Activated CD4-positive, alpha-beta T cell treated with anti-CD3 and anti-CD28 coated beads for 36 hours (primary cell): ENCODE measurements at regions not wholly inside any gene's neighbourhood (a gene's known extent, or its start where the extent isn't known, plus 50 kb on each side); places are given as distances from the start of the nearest gene placed in this dataset.

Source experiments
- ATAC-seq: fragments of 200-7000 bp; cut with Tn5 transposase; one replicate; pipeline ENCODE4 v1.10.0; 2021; ENCODE audit warnings: mild to moderate bottlenecking, moderate library complexity
- CTCF ChIA-PET: fragments of 350-600 bp; sonication (Branson Sonifier 250); formaldehyde crosslinking; loops from one replicate; lab custom pipeline; 2021; ENCODE audit warnings: antibody characterized with exemption; lab: Charles Lee
- POLR2A ChIA-PET: fragments of 350-600 bp; sonication (Branson Sonifier 250); formaldehyde crosslinking; loops from one replicate; lab custom pipeline; 2021; ENCODE audit warnings: antibody characterized with exemption, inconsistent platforms; lab: Charles Lee
- DNase-seq: peaks from one replicate; pipeline ENCODE4 v3.0.0-alpha.2; 2020
- H3K27ac Mint-ChIP-seq: one replicate; pipeline ENCODE4 v1.8.0; 2021; ENCODE audit warnings: mixed read lengths
- H3K27me3 Mint-ChIP-seq: one replicate; pipeline ENCODE4 v1.8.0; 2021; ENCODE audit warnings: mixed read lengths
- H3K36me3 Mint-ChIP-seq: one replicate; pipeline ENCODE4 v1.8.0; 2021; ENCODE audit warnings: low read depth, mixed read lengths
- H3K4me1 Mint-ChIP-seq: one replicate; pipeline ENCODE4 v1.8.0; 2021; ENCODE audit warnings: mixed read lengths
- H3K4me3 Mint-ChIP-seq: one replicate; pipeline ENCODE4 v1.8.0; 2021; ENCODE audit warnings: mild to moderate bottlenecking, moderate library complexity, mixed read lengths
- H3K9me3 Mint-ChIP-seq: one replicate; pipeline ENCODE4 v1.8.0; 2021; ENCODE audit warnings: low read depth, mixed read lengths
- intact Hi-C, 2 experiments: fragments of 100-400 bp; cut with DNase I in 1 of 2; cut with micrococcal nuclease in 1 of 2; formaldehyde crosslinking; loops; one replicate each; pipeline versions ENCODE4 v1.14.2 to v1.15.1; 2022 to 2024; cut with DNase I, micrococcal nuclease

DNA sequence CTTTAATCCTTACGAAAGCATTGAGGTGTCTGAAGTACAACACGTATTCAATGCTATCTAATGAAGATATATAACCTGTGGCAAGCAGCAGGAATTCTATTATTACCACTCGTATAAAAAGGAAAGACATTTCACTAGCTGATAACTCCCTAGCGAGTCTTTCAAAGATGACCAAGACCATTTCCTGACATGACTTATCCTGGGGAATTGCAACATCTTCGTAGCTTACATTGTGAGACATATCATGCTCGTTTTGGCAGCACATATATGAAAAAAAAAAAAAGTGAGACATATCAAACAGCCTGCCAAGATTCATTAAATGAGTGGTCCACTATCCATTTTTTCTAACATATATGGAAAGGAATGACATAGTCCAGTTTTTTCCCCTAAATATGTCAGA is 337.0 kb downstream of the FSCB start:
- ChIA-PET POLR2A (no interaction called here), CTCF (no interaction called here)
- Mint-ChIP-seq H3K4me1 (no peaks in the 10 kb centered on the region), H3K36me3 (no peaks in the 10 kb centered on the region), H3K4me3 (no peak overlapping the region), H3K27me3 (no peaks in the 10 kb centered on the region), H3K9me3 (peaks cover 10% of the 10 kb centered on the region), H3K27ac (no peak overlapping the region)
- ATAC-seq = no peak
- DNase-seq = no peak
- intact Hi-C loops = no loop called here

GRCh38 chr14:44168566-44168965 is 338.5 kb downstream of the FSCB start:
- H3K9me3 Mint-ChIP-seq = peaks cover 3% of the 10 kb centered on the region
- no peaks in the 10 kb centered on the region for H3K36me3 Mint-ChIP-seq
- no peaks in the 10 kb centered on the region for H3K4me1 Mint-ChIP-seq
- no peaks in the 10 kb centered on the region for H3K27me3 Mint-ChIP-seq
- ChIA-PET CTCF (interaction anchor here (0.8 kb wide), 1 partner anchor 515 kb away, joined by 3 read pairs; no protein-coding TSS in a partner anchor), POLR2A (no interaction called here)
- no peak overlapping the region for H3K4me3 Mint-ChIP-seq
- DNase-seq (no peak), ATAC-seq (no peak)
- intact Hi-C loops = no loop called here
- H3K27ac Mint-ChIP-seq = no peak overlapping the region

DNA sequence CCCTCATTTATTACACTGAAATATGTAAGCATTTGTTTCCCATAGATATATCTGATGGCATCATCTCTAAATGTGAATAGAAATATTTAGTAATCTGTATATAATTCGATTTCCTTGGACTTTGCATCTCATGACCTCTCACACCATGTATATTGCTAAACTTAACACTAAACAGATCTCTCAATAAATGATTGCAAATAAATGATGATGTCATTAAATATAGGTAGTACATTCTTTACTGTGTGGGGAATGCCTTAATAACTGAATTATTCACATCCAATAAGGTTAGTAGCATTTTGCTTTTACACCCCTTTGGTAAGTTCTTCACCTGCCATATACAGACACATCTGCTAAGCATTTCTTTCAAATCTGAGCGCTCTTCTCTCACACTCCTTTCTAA is 340.5 kb downstream of the FSCB start:
- H3K27ac Mint-ChIP-seq = no peak overlapping the region
- peaks cover 8% of the 10 kb centered on the region for H3K9me3 Mint-ChIP-seq
- POLR2A ChIA-PET = no interaction called here
- H3K4me1 Mint-ChIP-seq = no peaks in the 10 kb centered on the region
- H3K27me3 Mint-ChIP-seq = no peaks in the 10 kb centered on the region
- H3K36me3 Mint-ChIP-seq = no peaks in the 10 kb centered on the region
- CTCF ChIA-PET = no interaction called here
- ATAC-seq (no peak), DNase-seq (no peak)
- no peak overlapping the region for H3K4me3 Mint-ChIP-seq
- intact Hi-C loops = no loop called here

GRCh38 chr14:44165936-44166335 is 341.1 kb downstream of the FSCB start:
- no peaks in the 10 kb centered on the region for H3K4me1 Mint-ChIP-seq
- no peaks in the 10 kb centered on the region for H3K27me3 Mint-ChIP-seq
- H3K4me3 Mint-ChIP-seq = no peak overlapping the region
- DNase-seq (no peak), ATAC-seq (no peak)
- peaks cover 9% of the 10 kb centered on the region for H3K9me3 Mint-ChIP-seq
- H3K36me3 Mint-ChIP-seq = no peaks in the 10 kb centered on the region
- H3K27ac Mint-ChIP-seq = no peak overlapping the region
- ChIA-PET CTCF (no interaction called here), POLR2A (no interaction called here)
- intact Hi-C loops = no loop called here

DNA sequence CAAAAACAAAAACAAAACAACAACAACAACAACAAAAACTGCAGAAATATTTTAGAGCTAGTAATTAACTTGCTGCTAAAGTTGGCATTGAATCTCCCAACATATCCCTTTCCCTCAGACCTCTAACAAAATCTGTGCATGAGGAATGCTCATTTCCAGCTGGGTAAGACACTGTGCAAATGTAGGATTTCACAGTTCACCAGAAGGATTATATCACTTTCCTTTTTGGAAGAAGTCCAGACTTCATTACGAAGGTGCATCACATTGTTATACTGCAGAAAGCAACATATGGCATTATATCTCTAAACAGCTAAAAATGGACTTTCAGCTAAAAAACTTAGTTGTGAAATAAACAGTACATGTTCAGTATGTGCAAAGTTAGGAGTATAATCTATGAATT is 341.8 kb downstream of the FSCB start:
- H3K9me3 Mint-ChIP-seq = peaks cover 7% of the 10 kb centered on the region
- H3K27ac Mint-ChIP-seq = no peak overlapping the region
- no peaks in the 10 kb centered on the region for H3K4me1 Mint-ChIP-seq
- intact Hi-C loops = no loop called here
- H3K36me3 Mint-ChIP-seq = no peaks in the 10 kb centered on the region
- H3K27me3 Mint-ChIP-seq = no peaks in the 10 kb centered on the region
- CTCF ChIA-PET = no interaction called here
- POLR2A ChIA-PET = no interaction called here
- ATAC-seq (no peak), DNase-seq (no peak)
- no peak overlapping the region for H3K4me3 Mint-ChIP-seq

DNA sequence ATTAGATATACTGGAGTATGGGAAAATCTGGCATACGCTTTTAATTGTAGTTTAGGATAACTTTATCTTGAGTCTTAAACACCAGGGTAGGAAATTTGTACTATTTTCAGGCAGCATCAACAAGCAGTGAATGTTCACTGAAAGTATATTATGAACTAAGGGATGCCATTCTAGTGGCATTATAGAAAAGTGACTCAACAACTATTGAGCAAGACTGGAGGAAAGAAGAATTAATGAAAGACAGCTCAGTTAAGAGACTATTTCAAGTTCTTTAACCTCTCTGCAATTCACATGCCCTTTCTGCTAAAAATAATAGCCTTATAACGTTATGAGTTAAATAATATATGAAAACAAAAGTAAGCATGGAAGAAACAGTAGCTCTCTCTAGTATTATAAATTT is 343.1 kb downstream of the FSCB start:
- no peak overlapping the region for H3K4me3 Mint-ChIP-seq
- ChIA-PET POLR2A (no interaction called here), CTCF (no interaction called here)
- H3K9me3 Mint-ChIP-seq = peaks cover 7% of the 10 kb centered on the region
- ATAC-seq (no peak), DNase-seq (no peak)
- H3K27ac Mint-ChIP-seq = no peak overlapping the region
- H3K36me3 Mint-ChIP-seq = no peaks in the 10 kb centered on the region
- no peaks in the 10 kb centered on the region for H3K4me1 Mint-ChIP-seq
- intact Hi-C loops = no loop called here
- H3K27me3 Mint-ChIP-seq = no peaks in the 10 kb centered on the region

DNA sequence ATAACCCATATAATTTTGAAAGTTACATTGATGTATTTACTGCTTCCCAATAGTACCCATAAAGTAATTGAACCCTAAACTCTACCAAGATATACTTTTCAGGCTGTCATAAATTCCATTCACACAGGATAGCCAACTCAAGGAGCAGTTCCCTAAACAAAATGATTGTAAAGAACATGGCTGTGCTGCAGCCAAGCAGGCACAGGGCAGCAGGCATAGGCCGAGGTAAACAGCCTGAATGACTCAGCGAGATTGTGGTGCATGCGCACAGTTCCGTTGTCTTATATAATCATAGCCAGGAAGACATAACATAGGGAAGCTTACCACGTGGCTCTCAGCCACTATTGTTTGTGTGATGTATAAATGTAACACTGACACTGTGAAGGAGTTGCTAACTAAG is 344.9 kb downstream of the FSCB start:
- H3K36me3 Mint-ChIP-seq = no peaks in the 10 kb centered on the region
- ChIA-PET CTCF (no interaction called here), POLR2A (no interaction called here)
- peaks cover 11% of the 10 kb centered on the region for H3K9me3 Mint-ChIP-seq
- intact Hi-C loops = no loop called here
- H3K4me1 Mint-ChIP-seq = no peaks in the 10 kb centered on the region
- DNase-seq = no peak
- H3K27me3 Mint-ChIP-seq = no peaks in the 10 kb centered on the region
- no peak for ATAC-seq
- no peak overlapping the region for H3K27ac Mint-ChIP-seq
- no peak overlapping the region for H3K4me3 Mint-ChIP-seq

GRCh38 chr14:44154874-44155273 is 352.2 kb downstream of the FSCB start:
- H3K27ac Mint-ChIP-seq = no peak overlapping the region
- POLR2A ChIA-PET = no interaction called here
- no peaks in the 10 kb centered on the region for H3K36me3 Mint-ChIP-seq
- intact Hi-C loops = no loop called here
- no peak overlapping the region for H3K4me3 Mint-ChIP-seq
- H3K9me3 Mint-ChIP-seq = peaks cover 16% of the 10 kb centered on the region
- DNase-seq = no peak
- H3K4me1 Mint-ChIP-seq = no peaks in the 10 kb centered on the region
- no peak for ATAC-seq
- H3K27me3 Mint-ChIP-seq = no peaks in the 10 kb centered on the region
- CTCF ChIA-PET = interaction anchor here (0.6 kb wide), 1 partner anchor 968 kb away, joined by 3 read pairs; no protein-coding TSS in a partner anchor

DNA sequence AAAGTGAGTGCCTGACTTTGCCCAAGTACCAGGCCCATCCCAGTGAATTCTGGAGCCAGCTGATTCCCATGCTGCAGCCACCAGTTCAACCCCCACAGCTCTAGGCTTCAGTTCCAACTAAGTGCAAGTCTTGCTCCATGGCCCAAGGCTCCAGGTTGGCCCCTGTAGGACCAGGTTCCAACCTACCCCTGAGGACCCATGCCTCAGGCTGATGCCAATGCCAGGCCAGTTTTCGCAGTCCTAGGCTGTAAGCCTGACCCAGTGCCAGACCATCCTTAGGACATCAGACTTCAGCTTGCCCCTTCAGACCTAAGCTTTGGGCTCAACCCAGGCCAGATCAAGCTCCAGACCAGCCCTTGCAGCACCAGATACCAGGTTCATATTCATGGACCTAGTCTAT is 352.6 kb downstream of the FSCB start:
- ATAC-seq (no peak), DNase-seq (no peak)
- Mint-ChIP-seq H3K9me3 (peaks cover 16% of the 10 kb centered on the region), H3K36me3 (no peaks in the 10 kb centered on the region), H3K4me1 (no peaks in the 10 kb centered on the region), H3K4me3 (no peak overlapping the region), H3K27me3 (no peaks in the 10 kb centered on the region), H3K27ac (no peak overlapping the region)
- ChIA-PET POLR2A (no interaction called here), CTCF (interaction anchor here (0.6 kb wide), 1 partner anchor 967 kb away, joined by 3 read pairs; no protein-coding TSS in a partner anchor)
- intact Hi-C loops = no loop called here

DNA sequence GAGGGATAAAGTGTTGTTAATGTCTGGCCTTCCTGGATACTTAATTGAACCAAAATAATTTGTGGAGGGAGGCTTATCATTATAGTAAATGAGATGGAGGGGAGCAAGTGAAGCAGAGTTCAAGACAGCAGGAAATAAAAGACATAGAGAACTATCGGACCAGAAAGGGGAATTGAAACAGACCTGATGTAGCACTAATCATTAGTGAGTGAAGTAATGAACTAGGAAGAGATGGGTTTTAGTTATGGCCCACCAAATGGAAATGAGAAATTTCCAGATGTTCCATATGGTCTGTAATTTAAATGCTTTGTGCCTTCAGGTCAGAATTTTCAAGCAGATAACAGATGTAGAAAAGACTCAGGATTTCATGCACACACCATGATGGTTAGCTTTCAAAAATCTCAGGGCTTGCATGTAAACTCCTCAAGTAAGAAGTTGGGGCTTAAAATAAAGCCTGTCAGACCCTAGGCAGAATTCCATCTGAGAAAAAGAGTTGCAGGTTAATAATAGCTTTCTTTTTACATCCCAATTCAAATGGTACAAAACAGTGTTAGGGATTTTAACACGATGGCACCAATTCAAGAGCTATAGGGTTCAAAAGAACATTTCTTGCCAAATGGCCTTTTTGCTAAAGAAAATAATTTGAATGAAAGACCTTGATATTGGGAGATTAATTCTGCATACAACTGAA is 355.8 kb downstream of the FSCB start:
- Mint-ChIP-seq H3K4me3 (no peak overlapping the region), H3K27ac (no peak overlapping the region), H3K36me3 (no peaks in the 10 kb centered on the region), H3K4me1 (no peaks in the 10 kb centered on the region), H3K27me3 (no peaks in the 10 kb centered on the region), H3K9me3 (peaks cover 10% of the 10 kb centered on the region)
- ChIA-PET CTCF (no interaction called here), POLR2A (no interaction called here)
- DNase-seq (no peak), ATAC-seq (no peak)
- intact Hi-C loops = no loop called here

GRCh38 chr14:44149597-44149996 is 357.5 kb downstream of the FSCB start:
- ChIA-PET CTCF (no interaction called here), POLR2A (no interaction called here)
- Mint-ChIP-seq H3K36me3 (no peaks in the 10 kb centered on the region), H3K4me3 (no peak overlapping the region), H3K4me1 (no peaks in the 10 kb centered on the region), H3K9me3 (peaks cover 9% of the 10 kb centered on the region), H3K27ac (no peak overlapping the region), H3K27me3 (no peaks in the 10 kb centered on the region)
- intact Hi-C loops = no loop called here
- DNase-seq (no peak), ATAC-seq (no peak)

GRCh38 chr14:44142006-44142405 is 365.1 kb downstream of the FSCB start:
- POLR2A ChIA-PET = no interaction called here
- Mint-ChIP-seq H3K27me3 (no peaks in the 10 kb centered on the region), H3K36me3 (no peaks in the 10 kb centered on the region), H3K9me3 (no peaks in the 10 kb centered on the region), H3K27ac (no peak overlapping the region), H3K4me1 (no peaks in the 10 kb centered on the region), H3K4me3 (no peak overlapping the region)
- no peak for DNase-seq
- intact Hi-C loops = no loop called here
- no peak for ATAC-seq
- CTCF ChIA-PET = no interaction called here
